ENCODE measurements at regions not wholly inside any gene's neighbourhood (a gene's known extent, or its start where the extent isn't known, plus 50 kb on each side); places are given as distances from the start of the nearest gene placed in this dataset.

GRCh38 chr14:98878282-98878681, 393.7 kb downstream of the BCL11B start:
- no peak for DNase-seq (ENCODE audit: low spot score)

- DNase-seq (ENCODE audit: low spot score), result no peak
Measured at GRCh38 chr14:98886982-98887381, 385.0 kb downstream of the BCL11B start.

- DNase-seq (ENCODE audit: low spot score), result no peak
Measured at GRCh38 chr14:98888281-98888680, 383.7 kb downstream of the BCL11B start.

GRCh38 chr14:98888927-98889835, 382.8 kb downstream of the BCL11B start:
- no peak for DNase-seq (ENCODE audit: low spot score)

GRCh38 chr14:98889836-98890185, 382.2 kb downstream of the BCL11B start:
- no peak for DNase-seq (ENCODE audit: low spot score)

GRCh38 chr14:98890556-98891340, 381.2 kb downstream of the BCL11B start:
- no peak for DNase-seq (ENCODE audit: low spot score)

- DNase-seq (ENCODE audit: low spot score), result no peak
Measured at GRCh38 chr14:98893675-98894074, 378.3 kb downstream of the BCL11B start.

GRCh38 chr14:98894600-98894999, 377.4 kb downstream of the BCL11B start:
- DNase-seq (ENCODE audit: low spot score), result no peak

GRCh38 chr14:98896449-98896848, 375.5 kb downstream of the BCL11B start:
- DNase-seq (ENCODE audit: low spot score), result no peak

- DNase-seq (ENCODE audit: low spot score), result no peak
Measured at GRCh38 chr14:98897605-98898309, 374.2 kb downstream of the BCL11B start.

- no peak for DNase-seq (ENCODE audit: low spot score)
Measured at GRCh38 chr14:98899441-98899840, 372.6 kb downstream of the BCL11B start.

GRCh38 chr14:98900236-98900635, 371.8 kb downstream of the BCL11B start:
- no peak for DNase-seq (ENCODE audit: low spot score)

- no peak for DNase-seq (ENCODE audit: low spot score)
Measured at GRCh38 chr14:98900798-98901197, 371.2 kb downstream of the BCL11B start.

GRCh38 chr14:98901511-98902205, 370.3 kb downstream of the BCL11B start:
- DNase-seq (ENCODE audit: low spot score), result no peak

- no peak for DNase-seq (ENCODE audit: low spot score)
Measured at GRCh38 chr14:98903371-98903770, 368.6 kb downstream of the BCL11B start.

GRCh38 chr14:98904677-98905076, 367.3 kb downstream of the BCL11B start:
- no peak for DNase-seq (ENCODE audit: low spot score)

- no peak for DNase-seq (ENCODE audit: low spot score)
Measured at GRCh38 chr14:98906123-98906995, 365.6 kb downstream of the BCL11B start.

GRCh38 chr14:98907271-98907670, 364.7 kb downstream of the BCL11B start:
- no peak for DNase-seq (ENCODE audit: low spot score)

GRCh38 chr14:98908050-98908449, 363.9 kb downstream of the BCL11B start:
- DNase-seq (ENCODE audit: low spot score), result no peak

- no peak for DNase-seq (ENCODE audit: low spot score)
Measured at GRCh38 chr14:98909251-98909944, 362.6 kb downstream of the BCL11B start.
